ENCODE measurements at regions not wholly inside any gene's neighbourhood (a gene's known extent, or its start where the extent isn't known, plus 50 kb on each side); places are given as distances from the start of the nearest gene placed in this dataset.

- no peak for TF ChIP-seq CTCF (IDR thresholded peaks at IDR 0.05; ENCODE audit: low read length)
- TF ChIP-seq EZH2 (IDR thresholded peaks at IDR 0.05; ENCODE audit: borderline replicate concordance, low read length) = no peak
These were observed 509.2 kb downstream of the CDH10 start for GRCh38 chr5:24135536-24135935.
